K562 (cell line): ENCODE measurements at regions not wholly inside any gene's neighbourhood (a gene's known extent, or its start where the extent isn't known, plus 50 kb on each side); places are given as distances from the start of the nearest gene placed in this dataset.

Experiments
- CHD1 ChIP-seq: fragments of 200-600 bp; sonication (generic); IDR thresholded peaks from one replicate; pipeline ENCODE4 v1.6.1; 2012; ENCODE audit warnings: mild to moderate bottlenecking, moderate library complexity, low read length, inconsistent platforms
- KAT2B ChIP-seq: IDR thresholded peaks from one replicate; pipeline ENCODE4 v1.6.1; 2012; ENCODE audit warnings: low read depth, mild to moderate bottlenecking, control low read depth, inconsistent platforms, low read length, moderate library complexity
- NRF1 ChIP-seq, 2 experiments: fragments of 450-650 bp; IDR thresholded peaks in 1 of 2; conservative IDR thresholded peaks in 1 of 2; 2 replicates each; pipeline ENCODE4 v1.6.1; 2014; ENCODE audit warnings: mild to moderate bottlenecking in 2 of 2

DNA sequence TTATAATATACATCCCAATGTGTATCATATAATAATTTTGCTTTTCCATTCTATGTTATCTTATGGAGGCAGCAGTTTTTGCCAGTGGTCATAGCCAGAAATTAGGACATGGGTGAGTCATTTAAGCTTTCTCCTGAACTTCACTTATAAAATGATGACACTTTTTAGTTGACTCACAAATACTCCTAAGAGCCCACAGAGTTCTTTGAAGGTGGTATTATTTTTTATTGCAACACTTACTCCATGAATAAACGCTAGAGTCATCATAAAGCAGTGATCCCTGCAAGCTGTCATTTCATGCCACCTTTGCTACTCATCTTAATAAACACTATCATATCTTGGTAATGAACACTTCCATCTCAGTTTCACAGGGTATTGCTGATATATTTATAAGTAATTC, 69.9 kb upstream of the MAPRE2 start:
- no peak for TF ChIP-seq NRF1 (conservative IDR thresholded peaks at IDR 0.05 in 1 of 2, IDR thresholded peaks at IDR 0.05 in 1 of 2)
- no peak for TF ChIP-seq CHD1
- TF ChIP-seq KAT2B, result no peak
